Gastroesophageal sphincter (tissue), 3 donors: ENCODE measurements at regions not wholly inside any gene's neighbourhood (a gene's known extent, or its start where the extent isn't known, plus 50 kb on each side); places are given as distances from the start of the nearest gene placed in this dataset.

Source experiments
- EP300 ChIP-seq: sonication (generic); formaldehyde crosslinking; IDR thresholded peaks from one replicate; pipeline ENCODE4 v1.6.1; 2017; ENCODE audit warnings: antibody characterized with exemption, mild to moderate bottlenecking
- POLR2A ChIP-seq, 2 donors: fragments of 450-650 bp; IDR thresholded peaks; one replicate each; pipeline ENCODE4 v1.6.1; 2017; ENCODE audit warnings: antibody characterized with exemption in 2 of 2, mild to moderate bottlenecking in 2 of 2, moderate library complexity in 1 of 2
- POLR2AphosphoS5 ChIP-seq: sonication (generic); formaldehyde crosslinking; IDR thresholded peaks from one replicate; pipeline ENCODE4 v1.6.1; 2017; ENCODE audit warnings: antibody characterized with exemption
- TF ChIP-seq, protein P1 (sequence below), 4 experiments: fragments of 200-600 bp in 2 of 4; fragments of 450-650 bp in 2 of 4; sonication (generic) in 1 of 4; IDR thresholded peaks; one replicate each; pipeline ENCODE4 v1.5.1; 2017 to 2019; ENCODE audit warnings: antibody characterized with exemption in 4 of 4, mild to moderate bottlenecking in 2 of 4, moderate library complexity in 2 of 4

DNA sequence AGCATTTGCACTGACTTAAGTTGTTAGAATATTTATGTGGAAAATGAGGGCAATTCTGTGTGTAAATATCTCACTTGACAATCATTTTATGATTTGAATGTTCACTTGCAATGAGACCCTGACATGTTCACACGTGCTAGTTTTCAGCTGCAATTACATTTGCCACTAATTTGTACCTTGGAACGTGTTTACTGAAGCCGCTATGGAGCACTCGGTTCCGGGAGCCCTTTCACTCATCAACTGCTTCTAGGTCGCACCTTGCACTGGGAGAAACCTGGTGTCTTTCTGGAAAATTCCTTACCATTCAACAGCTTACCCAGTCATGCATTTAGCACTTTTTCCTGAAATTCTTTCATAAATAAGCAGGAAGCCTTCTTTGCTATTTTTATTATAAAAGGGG is 229.6 kb downstream of the ZIC5 start:
- TF ChIP-seq, protein P1, sequence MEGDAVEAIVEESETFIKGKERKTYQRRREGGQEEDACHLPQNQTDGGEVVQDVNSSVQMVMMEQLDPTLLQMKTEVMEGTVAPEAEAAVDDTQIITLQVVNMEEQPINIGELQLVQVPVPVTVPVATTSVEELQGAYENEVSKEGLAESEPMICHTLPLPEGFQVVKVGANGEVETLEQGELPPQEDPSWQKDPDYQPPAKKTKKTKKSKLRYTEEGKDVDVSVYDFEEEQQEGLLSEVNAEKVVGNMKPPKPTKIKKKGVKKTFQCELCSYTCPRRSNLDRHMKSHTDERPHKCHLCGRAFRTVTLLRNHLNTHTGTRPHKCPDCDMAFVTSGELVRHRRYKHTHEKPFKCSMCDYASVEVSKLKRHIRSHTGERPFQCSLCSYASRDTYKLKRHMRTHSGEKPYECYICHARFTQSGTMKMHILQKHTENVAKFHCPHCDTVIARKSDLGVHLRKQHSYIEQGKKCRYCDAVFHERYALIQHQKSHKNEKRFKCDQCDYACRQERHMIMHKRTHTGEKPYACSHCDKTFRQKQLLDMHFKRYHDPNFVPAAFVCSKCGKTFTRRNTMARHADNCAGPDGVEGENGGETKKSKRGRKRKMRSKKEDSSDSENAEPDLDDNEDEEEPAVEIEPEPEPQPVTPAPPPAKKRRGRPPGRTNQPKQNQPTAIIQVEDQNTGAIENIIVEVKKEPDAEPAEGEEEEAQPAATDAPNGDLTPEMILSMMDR (IDR thresholded peaks at IDR 0.05) = no peak
- no peak for TF ChIP-seq POLR2A (IDR thresholded peaks at IDR 0.05)
- TF ChIP-seq POLR2AphosphoS5 = no peak
- no peak for TF ChIP-seq EP300
